ENCODE measurements at regions not wholly inside any gene's neighbourhood (a gene's known extent, or its start where the extent isn't known, plus 50 kb on each side); places are given as distances from the start of the nearest gene placed in this dataset.

- peaks cover 26% of the 10 kb centered on the region for H3K9me3 Mint-ChIP-seq
- H3K27ac Mint-ChIP-seq (ENCODE audit: low read depth): no peak overlapping the region
- no peaks in the 10 kb centered on the region for H3K36me3 Mint-ChIP-seq (ENCODE audit: insufficient read depth)
- H3K4me1 Mint-ChIP-seq: no peaks in the 10 kb centered on the region
- H3K4me3 Mint-ChIP-seq: no peak overlapping the region
- H3K27me3 Mint-ChIP-seq: no peaks in the 10 kb centered on the region
- ATAC-seq (replicated peaks; ENCODE audit: extremely low read depth, poor library complexity, severe bottlenecking) (no peak), DNase-seq (ENCODE audit: low spot score in 2 of 2) (no peak)
Observed at GRCh38 chr11:127412234-127412633, 411.7 kb upstream of the KIRREL3 start.

DNA sequence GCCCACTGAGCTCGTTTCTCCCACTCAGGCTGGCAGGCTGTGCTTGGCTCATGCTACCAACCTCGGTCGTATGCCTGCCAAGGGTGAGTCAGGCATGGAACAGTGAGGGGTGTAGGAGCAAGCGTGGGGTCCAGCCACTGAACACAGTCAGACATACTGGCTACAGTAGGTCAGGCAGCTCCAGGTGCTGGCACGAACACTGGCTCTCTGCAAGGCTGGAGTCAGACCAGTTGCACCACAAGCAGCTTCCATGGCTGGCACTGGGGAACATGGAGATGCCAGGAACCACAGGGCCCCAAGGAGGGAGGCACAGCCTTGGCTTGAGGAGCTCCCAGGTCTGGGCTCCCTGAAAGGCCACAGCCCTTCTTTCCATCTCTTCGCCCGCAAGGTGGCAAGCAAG is 410.7 kb upstream of the KIRREL3 start:
- ATAC-seq (replicated peaks; ENCODE audit: extremely low read depth, poor library complexity, severe bottlenecking) (no peak), DNase-seq (ENCODE audit: low spot score in 2 of 2) (no peak)
- H3K27ac Mint-ChIP-seq (ENCODE audit: low read depth): no peak overlapping the region
- H3K9me3 Mint-ChIP-seq: peaks cover 21% of the 10 kb centered on the region
- no peak overlapping the region for H3K4me3 Mint-ChIP-seq
- H3K27me3 Mint-ChIP-seq: no peaks in the 10 kb centered on the region
- H3K4me1 Mint-ChIP-seq: no peaks in the 10 kb centered on the region
- no peaks in the 10 kb centered on the region for H3K36me3 Mint-ChIP-seq (ENCODE audit: insufficient read depth)

DNA sequence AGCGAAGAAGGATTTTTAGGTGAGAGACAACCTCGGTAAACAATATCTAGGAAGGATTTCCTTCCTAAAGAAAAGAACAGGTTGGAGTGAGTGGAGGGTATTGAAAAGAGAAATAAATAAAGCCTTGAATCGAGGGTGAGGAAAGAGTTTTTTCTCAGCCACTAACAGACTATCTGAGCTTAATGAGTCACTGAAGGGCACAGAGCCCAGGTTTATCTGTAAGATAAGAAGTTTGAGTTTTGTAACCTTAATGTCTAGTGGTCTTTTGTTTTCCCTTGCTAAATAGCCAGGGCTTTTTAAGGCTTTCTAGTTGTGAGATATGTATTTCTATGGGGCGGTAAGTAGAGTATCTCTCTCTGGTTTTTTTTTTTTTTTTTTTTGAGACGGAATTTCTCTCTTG is 394.5 kb upstream of the KIRREL3 start:
- Mint-ChIP-seq H3K4me3 (no peak overlapping the region), H3K27me3 (no peaks in the 10 kb centered on the region), H3K27ac (ENCODE audit: low read depth) (no peak overlapping the region), H3K36me3 (ENCODE audit: insufficient read depth) (no peaks in the 10 kb centered on the region), H3K9me3 (peaks cover 29% of the 10 kb centered on the region), H3K4me1 (no peaks in the 10 kb centered on the region)
- ATAC-seq (replicated peaks; ENCODE audit: extremely low read depth, poor library complexity, severe bottlenecking) (no peak), DNase-seq (ENCODE audit: low spot score in 2 of 2) (no peak)

DNA sequence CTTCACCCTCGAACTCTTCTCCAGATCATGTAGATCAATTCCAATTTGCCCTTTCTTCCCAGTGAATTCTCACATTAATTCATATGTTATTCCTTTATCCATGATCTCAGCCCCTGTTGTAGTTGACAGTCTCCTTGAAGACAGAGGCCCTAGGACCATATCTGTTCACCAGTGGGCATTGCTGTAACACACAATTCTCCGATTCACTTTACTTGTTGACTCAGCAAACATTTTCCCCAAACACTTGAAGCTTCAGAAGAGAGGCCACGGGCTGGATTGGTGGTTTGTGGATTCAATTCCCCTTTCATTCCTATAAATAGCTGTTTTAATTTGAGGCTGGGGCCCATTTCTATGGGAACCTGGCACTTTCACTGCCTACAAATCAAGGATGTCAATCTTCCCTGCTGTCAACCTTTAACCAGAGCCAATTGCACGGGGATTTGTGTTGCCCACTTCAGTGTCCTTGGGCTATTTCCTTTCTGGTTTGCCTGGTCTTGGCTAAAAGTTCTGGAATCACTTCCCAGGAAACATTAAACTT is 393.0 kb upstream of the KIRREL3 start:
- DNase-seq (ENCODE audit: low spot score in 2 of 2) (no peak), ATAC-seq (replicated peaks; ENCODE audit: extremely low read depth, poor library complexity, severe bottlenecking) (no peak)
- Mint-ChIP-seq H3K4me1 (no peaks in the 10 kb centered on the region), H3K9me3 (peaks cover 29% of the 10 kb centered on the region), H3K36me3 (ENCODE audit: insufficient read depth) (no peaks in the 10 kb centered on the region), H3K27me3 (no peaks in the 10 kb centered on the region), H3K27ac (ENCODE audit: low read depth) (no peak overlapping the region), H3K4me3 (no peak overlapping the region)

GRCh38 chr11:127392575-127392974 is 392.0 kb upstream of the KIRREL3 start:
- no peak overlapping the region for H3K4me3 Mint-ChIP-seq

DNA sequence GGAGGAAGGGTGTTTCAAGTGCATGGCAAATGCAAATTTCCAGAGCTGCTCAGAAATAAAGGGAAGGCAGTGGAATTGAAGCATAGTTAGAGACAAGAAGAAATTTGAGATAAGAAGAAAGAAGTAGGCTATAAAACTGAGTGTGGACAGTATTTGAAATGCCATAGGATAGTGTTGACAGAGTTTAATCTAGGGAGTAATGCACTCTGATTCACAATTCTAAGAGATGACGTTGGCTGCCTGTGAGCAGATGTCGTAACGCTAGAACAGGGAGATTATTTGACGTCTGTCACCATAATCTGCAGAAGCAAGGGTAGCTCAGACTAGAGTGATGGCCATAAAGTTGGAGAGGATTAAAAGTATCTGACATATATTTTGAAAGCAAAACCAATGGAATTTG is 389.9 kb upstream of the KIRREL3 start:
- no peak for DNase-seq (ENCODE audit: low spot score in 2 of 2)
- ATAC-seq (replicated peaks; ENCODE audit: extremely low read depth, poor library complexity, severe bottlenecking): no peak
- H3K9me3 Mint-ChIP-seq: peaks cover 45% of the 10 kb centered on the region
- H3K36me3 Mint-ChIP-seq (ENCODE audit: insufficient read depth): no peaks in the 10 kb centered on the region
- no peak overlapping the region for H3K27ac Mint-ChIP-seq (ENCODE audit: low read depth)
- no peaks in the 10 kb centered on the region for H3K27me3 Mint-ChIP-seq
- H3K4me1 Mint-ChIP-seq: no peaks in the 10 kb centered on the region
- H3K4me3 Mint-ChIP-seq: no peak overlapping the region

More at GRCh38 chr11:127392575-127392974, 392.0 kb upstream of the KIRREL3 start:
- DNase-seq (ENCODE audit: low spot score in 2 of 2): no peak
- no peaks in the 10 kb centered on the region for H3K4me1 Mint-ChIP-seq
- H3K9me3 Mint-ChIP-seq: peaks cover 35% of the 10 kb centered on the region
- no peak overlapping the region for H3K27ac Mint-ChIP-seq (ENCODE audit: low read depth)
- ATAC-seq (replicated peaks; ENCODE audit: extremely low read depth, poor library complexity, severe bottlenecking): no peak
- no peaks in the 10 kb centered on the region for H3K27me3 Mint-ChIP-seq
- H3K36me3 Mint-ChIP-seq (ENCODE audit: insufficient read depth): no peaks in the 10 kb centered on the region

DNA sequence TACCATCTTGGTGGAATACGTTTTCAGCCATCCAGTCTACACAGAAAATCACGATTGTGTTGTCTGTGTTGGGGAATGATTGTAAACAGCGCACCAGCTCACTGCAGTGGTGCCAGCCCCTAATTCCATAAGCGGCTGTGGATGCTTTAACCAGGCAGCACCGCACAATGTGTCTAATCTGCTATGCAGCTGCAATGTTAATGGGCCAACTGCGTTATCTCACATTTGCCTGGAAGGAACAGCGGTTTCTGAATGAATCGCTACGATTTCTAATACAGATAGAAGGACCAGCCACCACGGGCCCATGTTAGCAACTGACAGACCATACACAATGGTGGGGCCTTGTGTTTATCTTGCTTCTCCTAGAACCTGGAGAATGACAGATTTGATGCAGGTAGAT is 384.5 kb upstream of the KIRREL3 start:
- Mint-ChIP-seq H3K27ac (ENCODE audit: low read depth) (no peak overlapping the region), H3K4me1 (no peaks in the 10 kb centered on the region), H3K4me3 (no peak overlapping the region), H3K27me3 (no peaks in the 10 kb centered on the region), H3K9me3 (peaks cover 15% of the 10 kb centered on the region), H3K36me3 (ENCODE audit: insufficient read depth) (peaks cover 2% of the 10 kb centered on the region)
- ATAC-seq (replicated peaks; ENCODE audit: extremely low read depth, poor library complexity, severe bottlenecking): no peak
- no peak for DNase-seq (ENCODE audit: low spot score in 2 of 2)

DNA sequence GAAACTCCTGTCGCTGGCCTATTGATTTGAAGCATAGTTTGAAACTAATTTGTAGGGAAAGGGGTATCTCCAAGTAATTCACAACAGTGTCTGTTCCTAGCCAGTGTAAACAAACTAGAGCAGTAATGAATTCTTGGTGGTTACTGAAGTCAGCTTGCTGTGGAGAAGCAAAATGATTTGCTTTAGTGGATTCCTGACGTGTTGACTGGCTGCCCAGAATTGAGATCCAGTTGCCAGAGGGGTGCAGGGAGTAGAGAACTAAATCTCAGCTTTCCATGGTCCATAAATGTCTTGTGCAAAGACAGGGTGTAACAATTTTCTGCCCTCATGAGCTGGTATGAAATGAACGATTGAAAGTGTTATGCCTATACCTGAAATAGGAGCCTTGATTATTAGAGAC is 382.5 kb upstream of the KIRREL3 start:
- DNase-seq (ENCODE audit: low spot score in 2 of 2): no peak
- H3K27me3 Mint-ChIP-seq: no peaks in the 10 kb centered on the region
- ATAC-seq (replicated peaks; ENCODE audit: extremely low read depth, poor library complexity, severe bottlenecking): no peak
- H3K4me3 Mint-ChIP-seq: no peak overlapping the region
- no peak overlapping the region for H3K27ac Mint-ChIP-seq (ENCODE audit: low read depth)
- no peaks in the 10 kb centered on the region for H3K4me1 Mint-ChIP-seq
- peaks cover 2% of the 10 kb centered on the region for H3K36me3 Mint-ChIP-seq (ENCODE audit: insufficient read depth)
- H3K9me3 Mint-ChIP-seq: peaks cover 11% of the 10 kb centered on the region

DNA sequence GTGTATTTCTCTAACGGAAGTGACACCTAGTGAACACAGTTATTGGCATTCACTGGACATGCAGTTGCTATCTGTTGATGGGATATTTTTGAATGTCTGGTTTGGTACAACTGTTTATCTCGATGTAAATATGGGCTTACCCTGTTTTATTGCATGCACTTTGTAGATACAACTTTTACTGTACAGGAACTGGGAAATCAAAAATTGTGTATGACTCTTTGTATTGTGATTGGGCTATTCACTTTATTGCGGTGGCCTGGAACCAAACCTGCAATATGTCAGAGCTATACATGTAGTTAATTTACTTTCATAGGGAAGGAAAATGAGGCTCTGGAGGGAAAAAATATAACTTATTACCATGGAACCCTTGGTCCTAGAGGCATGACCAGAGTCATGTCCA is 380.7 kb upstream of the KIRREL3 start:
- no peak for ATAC-seq (replicated peaks; ENCODE audit: extremely low read depth, poor library complexity, severe bottlenecking)
- H3K27me3 Mint-ChIP-seq: no peaks in the 10 kb centered on the region
- peaks cover 2% of the 10 kb centered on the region for H3K36me3 Mint-ChIP-seq (ENCODE audit: insufficient read depth)

DNA sequence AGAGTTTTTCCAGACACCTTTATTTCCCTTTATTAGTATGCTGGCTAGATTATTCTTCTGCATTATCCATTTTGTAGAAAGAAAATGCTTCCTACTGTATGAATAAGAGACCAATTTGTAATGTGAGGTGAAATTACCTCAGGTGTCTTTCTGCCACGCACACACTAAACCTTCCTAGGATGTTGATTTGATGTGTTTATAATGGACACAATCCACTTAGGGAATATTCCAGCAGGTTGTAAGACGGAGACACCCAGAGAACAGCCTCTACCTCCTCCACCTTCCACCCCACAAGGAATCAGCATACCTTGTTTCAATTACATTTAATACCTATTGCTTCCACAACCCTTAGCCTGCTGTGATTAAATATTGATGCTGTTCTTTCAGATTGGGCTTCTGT is 379.1 kb upstream of the KIRREL3 start:
- no peaks in the 10 kb centered on the region for H3K27me3 Mint-ChIP-seq
- DNase-seq (ENCODE audit: low spot score in 2 of 2) (no peak), ATAC-seq (replicated peaks; ENCODE audit: extremely low read depth, poor library complexity, severe bottlenecking) (no peak)
- H3K4me3 Mint-ChIP-seq: no peak overlapping the region
- peaks cover 5% of the 10 kb centered on the region for H3K9me3 Mint-ChIP-seq
- H3K4me1 Mint-ChIP-seq: no peaks in the 10 kb centered on the region
- no peak overlapping the region for H3K27ac Mint-ChIP-seq (ENCODE audit: low read depth)
- peaks cover 2% of the 10 kb centered on the region for H3K36me3 Mint-ChIP-seq (ENCODE audit: insufficient read depth)

More for the DNA sequence above, 380.7 kb upstream of the KIRREL3 start:
- Mint-ChIP-seq H3K27ac (ENCODE audit: low read depth) (no peak overlapping the region), H3K4me1 (no peaks in the 10 kb centered on the region), H3K4me3 (no peak overlapping the region), H3K9me3 (peaks cover 1% of the 10 kb centered on the region)
- no peak for DNase-seq (ENCODE audit: low spot score in 2 of 2)

GRCh38 chr11:127376301-127376700 is 375.7 kb upstream of the KIRREL3 start:
- Mint-ChIP-seq H3K4me3 (no peak overlapping the region), H3K4me1 (no peaks in the 10 kb centered on the region), H3K27me3 (no peaks in the 10 kb centered on the region), H3K36me3 (ENCODE audit: insufficient read depth) (no peaks in the 10 kb centered on the region), H3K27ac (ENCODE audit: low read depth) (no peak overlapping the region), H3K9me3 (peaks cover 5% of the 10 kb centered on the region)
- no peak for DNase-seq (ENCODE audit: low spot score in 2 of 2)
- no peak for ATAC-seq (replicated peaks; ENCODE audit: extremely low read depth, poor library complexity, severe bottlenecking)

GRCh38 chr11:127369356-127369755 is 368.8 kb upstream of the KIRREL3 start:
- H3K36me3 Mint-ChIP-seq (ENCODE audit: insufficient read depth): no peaks in the 10 kb centered on the region
- no peak for DNase-seq (ENCODE audit: low spot score in 2 of 2)
- H3K4me1 Mint-ChIP-seq: no peaks in the 10 kb centered on the region
- H3K27me3 Mint-ChIP-seq: no peaks in the 10 kb centered on the region
- no peak overlapping the region for H3K4me3 Mint-ChIP-seq
- no peak for ATAC-seq (replicated peaks; ENCODE audit: extremely low read depth, poor library complexity, severe bottlenecking)
- no peak overlapping the region for H3K27ac Mint-ChIP-seq (ENCODE audit: low read depth)
- no peaks in the 10 kb centered on the region for H3K9me3 Mint-ChIP-seq

DNA sequence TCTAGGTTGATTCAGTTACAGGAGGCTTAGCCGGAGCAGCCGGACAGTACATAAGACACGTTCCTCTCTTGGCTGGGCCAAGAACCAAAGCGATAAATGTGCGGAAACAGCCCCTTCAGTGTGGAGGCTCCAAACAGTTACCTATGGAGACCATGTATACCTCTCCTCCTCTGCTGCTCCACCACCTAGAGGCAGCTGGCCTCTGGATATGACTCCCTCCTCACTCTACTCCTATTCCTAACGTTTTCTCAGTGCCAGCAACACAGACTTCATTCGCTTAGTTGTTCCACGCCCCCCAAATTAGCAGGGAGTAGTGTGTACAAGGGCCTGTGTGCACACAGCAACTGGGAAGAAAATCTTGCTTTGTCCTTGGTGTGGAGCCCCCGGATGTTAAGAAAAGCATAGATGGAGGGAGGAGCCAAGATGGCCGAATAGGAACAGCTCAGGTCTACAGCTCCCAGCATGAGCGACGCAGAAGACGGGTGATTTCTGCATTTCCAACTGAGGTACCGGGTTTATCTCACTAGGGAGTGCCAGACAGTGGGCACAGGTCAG is 362.3 kb upstream of the KIRREL3 start:
- ATAC-seq (replicated peaks; ENCODE audit: extremely low read depth, poor library complexity, severe bottlenecking): no peak
- Mint-ChIP-seq H3K27me3 (no peaks in the 10 kb centered on the region), H3K4me1 (no peaks in the 10 kb centered on the region), H3K27ac (ENCODE audit: low read depth) (no peak overlapping the region), H3K9me3 (no peaks in the 10 kb centered on the region), H3K4me3 (no peak overlapping the region), H3K36me3 (ENCODE audit: insufficient read depth) (no peaks in the 10 kb centered on the region)
- no peak for DNase-seq (ENCODE audit: low spot score in 2 of 2)
